ENCODE measurements at regions not wholly inside any gene's neighbourhood (a gene's known extent, or its start where the extent isn't known, plus 50 kb on each side); places are given as distances from the start of the nearest gene placed in this dataset.

DNA sequence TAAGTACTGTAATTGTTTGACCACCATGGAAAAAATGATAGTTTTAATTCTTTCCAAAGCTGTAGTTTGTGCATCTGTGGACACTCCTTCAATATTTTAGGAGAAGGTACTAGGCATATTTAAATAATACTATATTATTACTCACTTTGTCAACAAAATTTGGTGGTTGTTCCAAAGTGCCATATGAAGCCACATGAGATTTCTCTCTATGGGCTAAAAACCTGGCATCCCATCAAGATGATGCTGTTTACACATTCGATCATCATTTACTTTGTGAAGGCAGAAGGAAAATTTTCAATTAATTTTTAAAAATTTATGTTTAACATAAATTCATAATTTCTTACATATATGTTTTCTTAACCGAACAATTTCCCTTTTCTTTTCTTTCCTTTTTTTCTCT, 502.6 kb upstream of the JAG1 start:
- 0 out of 2 replicates have a peak, but pooled peaks cover 2% of the 10 kb centered on the region for H3K9me3 ChIP-seq (ENCODE audit: control insufficient read depth, insufficient read depth, low read length)
- no peaks in the 10 kb centered on the region for H4K20me1 ChIP-seq (ENCODE audit: insufficient read depth, low read length)
- H3K36me3 ChIP-seq (ENCODE audit: control insufficient read depth, insufficient read depth, low read length) = no peaks in the 10 kb centered on the region
- no peaks in the 10 kb centered on the region for H3K27me3 ChIP-seq (ENCODE audit: control insufficient read depth, insufficient read depth, low read length)
- no peak overlapping the region for H2BK20ac ChIP-seq (ENCODE audit: low read depth, low read length)
- dilution Hi-C loops (cut with HindIII; ENCODE audit: low sequenced_read_pairs, unreplicated experiment) (no loop called here), in situ Hi-C loops (cut with MboI; ENCODE audit: low sequenced_read_pairs) (no loop called here), intact Hi-C loops (cut with micrococcal nuclease) (no loop called here)
- H3K23ac ChIP-seq (ENCODE audit: low read depth, low read length) = no peak overlapping the region
- no peak overlapping the region for H4K5ac ChIP-seq (ENCODE audit: low read depth, low read length)
- no peaks in the 10 kb centered on the region for H3K4me1 ChIP-seq (ENCODE audit: control insufficient read depth, insufficient read depth, low read length)
- no peak overlapping the region for H3K56ac ChIP-seq (ENCODE audit: extremely low read depth, insufficient read depth, low read length)
- no peak overlapping the region for H2AK5ac ChIP-seq (ENCODE audit: low read depth, low read length)
- no TSS peak for BruUV-seq (replicated peaks)
- H4K91ac ChIP-seq (ENCODE audit: insufficient read depth, low read depth, low read length) = no peak overlapping the region
- H3K18ac ChIP-seq (ENCODE audit: low read depth, low read length) = no peak overlapping the region
- H3K4me2 ChIP-seq (ENCODE audit: low read depth, low read length) = no peak overlapping the region
- no peak overlapping the region for H3K14ac ChIP-seq (replicated peaks; ENCODE audit: low read depth, low read length)
- no peak overlapping the region for H2BK120ac ChIP-seq (ENCODE audit: low read depth, low read length)
- no peak overlapping the region for H3K9ac ChIP-seq (ENCODE audit: low read depth, low read length)
- H3K79me1 ChIP-seq (ENCODE audit: low read depth in 1 of 2, low read length in 2 of 2) = no peaks in the 10 kb centered on the region
- H2BK5ac ChIP-seq (ENCODE audit: low read depth, low read length, poor library complexity, severe bottlenecking) = no peak overlapping the region
- no peak for DNase-seq
- H4K8ac ChIP-seq (ENCODE audit: low read depth in 2 of 2, low read length in 2 of 2) = no peak overlapping the region
- no peak overlapping the region for H2BK15ac ChIP-seq (ENCODE audit: low read depth, low read length)
- ATAC-seq (ENCODE audit: low read depth) = no peak
- no peak overlapping the region for H3K4me3 ChIP-seq (ENCODE audit: insufficient read depth, low read depth, low read length)
- no peak overlapping the region for H3K27ac ChIP-seq (ENCODE audit: insufficient read depth, low read length)
- H2AK9ac ChIP-seq (replicated peaks; ENCODE audit: low read depth, low read length, poor library complexity) = no peak overlapping the region
- H2AFZ ChIP-seq (replicated peaks; ENCODE audit: low read length, poor library complexity) = no peak overlapping the region
- ChIA-PET CTCF (interaction anchor here (1.6 kb wide), 1 partner anchor 29 kb away, joined by 6 read pairs; no protein-coding TSS in a partner anchor), POLR2A (ENCODE audit: unreplicated experiment) (no interaction called here)
- no peak for TF ChIP-seq MAFK (IDR thresholded peaks at IDR 0.05; ENCODE audit: low read depth, low read length)
- TF ChIP-seq, protein P1, sequence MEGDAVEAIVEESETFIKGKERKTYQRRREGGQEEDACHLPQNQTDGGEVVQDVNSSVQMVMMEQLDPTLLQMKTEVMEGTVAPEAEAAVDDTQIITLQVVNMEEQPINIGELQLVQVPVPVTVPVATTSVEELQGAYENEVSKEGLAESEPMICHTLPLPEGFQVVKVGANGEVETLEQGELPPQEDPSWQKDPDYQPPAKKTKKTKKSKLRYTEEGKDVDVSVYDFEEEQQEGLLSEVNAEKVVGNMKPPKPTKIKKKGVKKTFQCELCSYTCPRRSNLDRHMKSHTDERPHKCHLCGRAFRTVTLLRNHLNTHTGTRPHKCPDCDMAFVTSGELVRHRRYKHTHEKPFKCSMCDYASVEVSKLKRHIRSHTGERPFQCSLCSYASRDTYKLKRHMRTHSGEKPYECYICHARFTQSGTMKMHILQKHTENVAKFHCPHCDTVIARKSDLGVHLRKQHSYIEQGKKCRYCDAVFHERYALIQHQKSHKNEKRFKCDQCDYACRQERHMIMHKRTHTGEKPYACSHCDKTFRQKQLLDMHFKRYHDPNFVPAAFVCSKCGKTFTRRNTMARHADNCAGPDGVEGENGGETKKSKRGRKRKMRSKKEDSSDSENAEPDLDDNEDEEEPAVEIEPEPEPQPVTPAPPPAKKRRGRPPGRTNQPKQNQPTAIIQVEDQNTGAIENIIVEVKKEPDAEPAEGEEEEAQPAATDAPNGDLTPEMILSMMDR (conservative IDR thresholded peaks at IDR 0.05; ENCODE audit: low read depth, low read length) = no peak
- TF ChIP-seq, protein P2, sequence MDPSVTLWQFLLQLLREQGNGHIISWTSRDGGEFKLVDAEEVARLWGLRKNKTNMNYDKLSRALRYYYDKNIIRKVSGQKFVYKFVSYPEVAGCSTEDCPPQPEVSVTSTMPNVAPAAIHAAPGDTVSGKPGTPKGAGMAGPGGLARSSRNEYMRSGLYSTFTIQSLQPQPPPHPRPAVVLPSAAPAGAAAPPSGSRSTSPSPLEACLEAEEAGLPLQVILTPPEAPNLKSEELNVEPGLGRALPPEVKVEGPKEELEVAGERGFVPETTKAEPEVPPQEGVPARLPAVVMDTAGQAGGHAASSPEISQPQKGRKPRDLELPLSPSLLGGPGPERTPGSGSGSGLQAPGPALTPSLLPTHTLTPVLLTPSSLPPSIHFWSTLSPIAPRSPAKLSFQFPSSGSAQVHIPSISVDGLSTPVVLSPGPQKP (IDR thresholded peaks at IDR 0.05; ENCODE audit: borderline replicate concordance, low read depth, low read length) = no peak
- TF ChIP-seq BHLHE40 (IDR thresholded peaks at IDR 0.05; ENCODE audit: low read depth, low read length) = no peak
- TF ChIP-seq MXI1 (IDR thresholded peaks at IDR 0.05; ENCODE audit: borderline replicate concordance, low read depth, low read length) = no peak
- no peak for TF ChIP-seq SMC3 (IDR thresholded peaks at IDR 0.05; ENCODE audit: low read depth, low read length)
- TF ChIP-seq RFX5 (IDR thresholded peaks at IDR 0.05; ENCODE audit: low read depth, low read length) = no peak
- no peak for TF ChIP-seq MAZ (IDR thresholded peaks at IDR 0.05; ENCODE audit: borderline replicate concordance, low read depth, low read length)
- no peak for TF ChIP-seq FOS (IDR thresholded peaks at IDR 0.05; ENCODE audit: low read depth, low read length)
- no peak for TF ChIP-seq POLR2A (IDR thresholded peaks at IDR 0.05; ENCODE audit: low read depth, low read length)
- no peak for TF ChIP-seq RCOR1 (IDR thresholded peaks at IDR 0.05; ENCODE audit: insufficient replicate concordance, low read length)
- TF ChIP-seq, protein P3, sequence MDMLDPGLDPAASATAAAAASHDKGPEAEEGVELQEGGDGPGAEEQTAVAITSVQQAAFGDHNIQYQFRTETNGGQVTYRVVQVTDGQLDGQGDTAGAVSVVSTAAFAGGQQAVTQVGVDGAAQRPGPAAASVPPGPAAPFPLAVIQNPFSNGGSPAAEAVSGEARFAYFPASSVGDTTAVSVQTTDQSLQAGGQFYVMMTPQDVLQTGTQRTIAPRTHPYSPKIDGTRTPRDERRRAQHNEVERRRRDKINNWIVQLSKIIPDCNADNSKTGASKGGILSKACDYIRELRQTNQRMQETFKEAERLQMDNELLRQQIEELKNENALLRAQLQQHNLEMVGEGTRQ (IDR thresholded peaks at IDR 0.05; ENCODE audit: low read depth, low read length) = no peak
- TF ChIP-seq CEBPB (IDR thresholded peaks at IDR 0.05; ENCODE audit: low read depth, low read length) = no peak
- TF ChIP-seq NFE2L2 (IDR thresholded peaks at IDR 0.05; ENCODE audit: low read depth, low read length) = no peak
- TF ChIP-seq RAD21 (IDR thresholded peaks at IDR 0.05; ENCODE audit: low read length) = no peak
- TF ChIP-seq CHD1 (IDR thresholded peaks at IDR 0.05; ENCODE audit: low read depth, low read length) = no peak
- H3K9me1 ChIP-seq (ENCODE audit: insufficient read depth, low read length) = no peaks in the 10 kb centered on the region
- H3K4ac ChIP-seq (ENCODE audit: low read depth, low read length) = no peak overlapping the region
- WGBS, 2 experiments (ENCODE audit: extremely low coverage in 2 of 2, insufficient read length in 1 of 2) = 100% methylated on average over 1 of the region's 2 CpGs; no CpG with 5 or more reads in 1 of the 2 experiments
